ENCODE measurements at regions not wholly inside any gene's neighbourhood (a gene's known extent, or its start where the extent isn't known, plus 50 kb on each side); places are given as distances from the start of the nearest gene placed in this dataset.
A peak's percentile ranks its signal among the peaks of the same experiment; 100 is the strongest.

DNA sequence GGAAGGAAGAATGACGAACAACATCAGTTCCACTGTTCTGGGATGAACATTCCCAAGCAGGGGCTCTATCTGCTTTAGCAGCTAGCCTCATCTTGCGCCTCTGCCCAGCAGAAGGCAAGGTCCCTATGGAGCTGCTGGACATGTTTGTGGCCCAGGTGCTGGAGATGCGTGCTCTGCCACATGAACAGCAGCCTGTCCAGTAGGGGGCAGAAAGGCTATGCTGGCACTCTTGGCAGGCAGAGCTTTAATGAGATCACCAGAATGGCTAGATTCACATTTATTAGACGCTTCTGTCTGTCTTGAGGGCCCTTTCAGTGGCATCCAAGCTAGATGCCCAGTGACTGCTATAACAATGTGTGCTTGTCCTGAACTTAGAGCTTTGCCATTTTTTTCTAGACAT lies 1826.0 kb downstream of the STIM2 start:
- Histone ChIP-seq H4K20me1 (ENCODE audit: control insufficient read depth, insufficient read depth) (no peaks in the 10 kb centered on the region), H2AFZ (ENCODE audit: control insufficient read depth, low read depth, low read length) (no peak overlapping the region), H3K4me1 (ENCODE audit: control insufficient read depth, insufficient read depth, low read length) (no peaks in the 10 kb centered on the region), H3K79me2 (ENCODE audit: control insufficient read depth, insufficient read depth, low read length) (no peaks in the 10 kb centered on the region), H3K4me2 (ENCODE audit: control insufficient read depth, insufficient read depth) (no peak overlapping the region), H3K4me3 (no peak overlapping the region), H3K27me3 (replicated peaks in 1 of 2; ENCODE audit: control insufficient read depth in 2 of 2, insufficient read depth in 2 of 2, low read length in 1 of 2) (no peaks in the 10 kb centered on the region), H3K27ac (ENCODE audit: control insufficient read depth, insufficient read depth) (no peak overlapping the region), H3K36me3 (ENCODE audit: control insufficient read depth in 2 of 2, insufficient read depth in 2 of 2, low read length in 1 of 2) (no peaks in the 10 kb centered on the region), H3K9me3 (replicated peaks; ENCODE audit: control insufficient read depth, insufficient read depth, low read length) (no peaks in the 10 kb centered on the region), H3K9ac (ENCODE audit: control insufficient read depth, insufficient read depth, low read length) (no peak overlapping the region)
- BruUV-seq (replicated peaks) = no TSS peak
- in situ Hi-C loops (cut with MboI) (no loop called here), intact Hi-C loops (cut with micrococcal nuclease; ENCODE audit: unreplicated experiment) (no loop called here)
- no peak for DNase-seq (ENCODE audit: low read depth, low spot score)
- TF ChIP-seq RCOR1 (conservative IDR thresholded peaks at IDR 0.05; ENCODE audit: low read depth, low read length) (no peak), CTCF (IDR thresholded peaks at IDR 0.05 in 2 of 3, conservative IDR thresholded peaks at IDR 0.05 in 1 of 3; ENCODE audit: control insufficient read depth in 2 of 3, extremely low read depth in 1 of 3, insufficient read depth in 1 of 3, low read depth in 3 of 3, low read length in 3 of 3) (peak; percentile 37 to 63 (median 39); a peak in 4 of 6 replicates)
- TF ChIP-seq, protein P1, sequence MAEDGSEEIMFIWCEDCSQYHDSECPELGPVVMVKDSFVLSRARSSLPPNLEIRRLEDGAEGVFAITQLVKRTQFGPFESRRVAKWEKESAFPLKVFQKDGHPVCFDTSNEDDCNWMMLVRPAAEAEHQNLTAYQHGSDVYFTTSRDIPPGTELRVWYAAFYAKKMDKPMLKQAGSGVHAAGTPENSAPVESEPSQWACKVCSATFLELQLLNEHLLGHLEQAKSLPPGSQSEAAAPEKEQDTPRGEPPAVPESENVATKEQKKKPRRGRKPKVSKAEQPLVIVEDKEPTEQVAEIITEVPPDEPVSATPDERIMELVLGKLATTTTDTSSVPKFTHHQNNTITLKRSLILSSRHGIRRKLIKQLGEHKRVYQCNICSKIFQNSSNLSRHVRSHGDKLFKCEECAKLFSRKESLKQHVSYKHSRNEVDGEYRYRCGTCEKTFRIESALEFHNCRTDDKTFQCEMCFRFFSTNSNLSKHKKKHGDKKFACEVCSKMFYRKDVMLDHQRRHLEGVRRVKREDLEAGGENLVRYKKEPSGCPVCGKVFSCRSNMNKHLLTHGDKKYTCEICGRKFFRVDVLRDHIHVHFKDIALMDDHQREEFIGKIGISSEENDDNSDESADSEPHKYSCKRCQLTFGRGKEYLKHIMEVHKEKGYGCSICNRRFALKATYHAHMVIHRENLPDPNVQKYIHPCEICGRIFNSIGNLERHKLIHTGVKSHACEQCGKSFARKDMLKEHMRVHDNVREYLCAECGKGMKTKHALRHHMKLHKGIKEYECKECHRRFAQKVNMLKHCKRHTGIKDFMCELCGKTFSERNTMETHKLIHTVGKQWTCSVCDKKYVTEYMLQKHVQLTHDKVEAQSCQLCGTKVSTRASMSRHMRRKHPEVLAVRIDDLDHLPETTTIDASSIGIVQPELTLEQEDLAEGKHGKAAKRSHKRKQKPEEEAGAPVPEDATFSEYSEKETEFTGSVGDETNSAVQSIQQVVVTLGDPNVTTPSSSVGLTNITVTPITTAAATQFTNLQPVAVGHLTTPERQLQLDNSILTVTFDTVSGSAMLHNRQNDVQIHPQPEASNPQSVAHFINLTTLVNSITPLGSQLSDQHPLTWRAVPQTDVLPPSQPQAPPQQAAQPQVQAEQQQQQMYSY (CRISPR knock-in tag; IDR thresholded peaks at IDR 0.05) = no peak
- POLR2A ChIA-PET = no interaction called here
- CTCF ChIA-PET = interaction anchor here (0.9 to 4.8 kb wide), 9 partner anchors 11 to 994 kb away, joined by 3 to 36 read pairs (median 3); no protein-coding TSS in a partner anchor
- ATAC-seq = peak; percentile 92
- FAIRE-seq = no peak
- SMC1A ChIA-PET (ENCODE audit: uncharacterized antibody, unreplicated experiment) = interaction anchor here (0.6 to 1.9 kb wide), 3 partner anchors 17 to 461 kb away, joined by 3 to 13 read pairs (median 3); no protein-coding TSS in a partner anchor
- WGBS (ENCODE audit: insufficient coverage, insufficient replicate concordance, low lambda C conversion rate, missing lambda C conversion rate) = 13% methylated on average over 4 of the region's 4 CpGs
- RAD21 ChIA-PET (ENCODE audit: unreplicated experiment) = interaction anchor here (1.0 to 1.8 kb wide), 2 partner anchors 460 to 461 kb away, joined by 3 to 10 read pairs; no protein-coding TSS in a partner anchor

Measured in GM12878 (cell line).